Suprapubic skin (tissue), 4 donors: ENCODE measurements at regions not wholly inside any gene's neighbourhood (a gene's known extent, or its start where the extent isn't known, plus 50 kb on each side); places are given as distances from the start of the nearest gene placed in this dataset.

ENCODE experiments used
- DNase-seq, 2 donors: peaks; one replicate each; pipeline ENCODE4 v3.0.0-alpha.2; 2019; ENCODE audit warnings: low spot score in 2 of 2
- H3K27ac ChIP-seq: fragments of 200-600 bp; sonication (generic); one replicate; pipeline ENCODE4 v1.5.1; 2019
- H3K27me3 ChIP-seq: fragments of 200-600 bp; sonication (generic); one replicate; pipeline ENCODE4 v1.5.1; 2019
- H3K36me3 ChIP-seq: fragments of 200-600 bp; sonication (generic); one replicate; pipeline ENCODE4 v1.5.1; 2019
- H3K4me1 ChIP-seq: fragments of 200-600 bp; sonication (generic); one replicate; pipeline ENCODE4 v1.5.1; 2019
- H3K4me3 ChIP-seq: fragments of 200-600 bp; sonication (generic); one replicate; pipeline ENCODE4 v1.5.1; 2019; ENCODE audit warnings: mild to moderate bottlenecking
- H3K9me3 ChIP-seq: fragments of 200-600 bp; sonication (generic); one replicate; pipeline ENCODE4 v1.5.1; 2019
- CTCF ChIP-seq, 2 donors: fragments of 200-600 bp in 1 of 2; fragments of 450-650 bp in 1 of 2; sonication (generic) in 1 of 2; IDR thresholded peaks; one replicate each; pipeline ENCODE4 v1.5.1; 2016 to 2019; ENCODE audit warnings: antibody characterized with exemption in 2 of 2, mild to moderate bottlenecking in 1 of 2, moderate library complexity in 1 of 2
- EP300 ChIP-seq: sonication (generic); formaldehyde crosslinking; IDR thresholded peaks from one replicate; pipeline ENCODE4 v1.6.1; 2017; ENCODE audit warnings: antibody characterized with exemption
- POLR2A ChIP-seq, 2 donors: fragments of 450-650 bp; IDR thresholded peaks; one replicate each; pipeline ENCODE4 v1.6.1; 2017; ENCODE audit warnings: antibody characterized with exemption in 2 of 2, mild to moderate bottlenecking in 2 of 2, moderate library complexity in 2 of 2
- POLR2AphosphoS5 ChIP-seq, 3 donors: sonication (generic); formaldehyde crosslinking; IDR thresholded peaks; one replicate each; pipeline ENCODE4 v1.6.1; 2017; ENCODE audit warnings: antibody characterized with exemption in 3 of 3
- WGBS: methylation state at CpG from one replicate; pipeline ENCODE4 v1.1.5; 2018; 5-methylcytosine and 5-hydroxymethylcytosine counted together

GRCh38 chr2:217707131-217707611, 295.6 kb downstream of the TNS1 start:
- DNase-seq: peak in 1 of 2 donors; percentile 76
- H3K4me3 ChIP-seq: no peak overlapping the region

GRCh38 chr2:217706513-217706912, 296.3 kb downstream of the TNS1 start:
- WGBS: 45% methylated on average over 2 of the region's 2 CpGs
- DNase-seq: no peak

More at GRCh38 chr2:217707131-217707611, 295.6 kb downstream of the TNS1 start:
- WGBS: 21% methylated on average over 4 of the region's 4 CpGs
- no peaks in the 10 kb centered on the region for H3K36me3 ChIP-seq
- no peaks in the 10 kb centered on the region for H3K27me3 ChIP-seq
- H3K4me1 ChIP-seq: peaks cover 64% of the 10 kb centered on the region
- TF ChIP-seq CTCF (IDR thresholded peaks at IDR 0.05) (no peak), EP300 (no peak), POLR2AphosphoS5 (IDR thresholded peaks at IDR 0.05) (peak; percentile 45 to 72 (median 64)), POLR2A (IDR thresholded peaks at IDR 0.05) (no peak)
- H3K27ac ChIP-seq: peak overlapping the region; percentile 86
- no peaks in the 10 kb centered on the region for H3K9me3 ChIP-seq

GRCh38 chr2:217706095-217706494, 296.7 kb downstream of the TNS1 start:
- Histone ChIP-seq H3K27ac (peak overlapping the region; percentile 86), H3K36me3 (no peaks in the 10 kb centered on the region), H3K4me3 (no peak overlapping the region), H3K9me3 (no peaks in the 10 kb centered on the region), H3K27me3 (no peaks in the 10 kb centered on the region), H3K4me1 (peaks cover 62% of the 10 kb centered on the region)
- TF ChIP-seq EP300: no peak
- TF ChIP-seq CTCF (IDR thresholded peaks at IDR 0.05): no peak
- TF ChIP-seq POLR2A (IDR thresholded peaks at IDR 0.05): no peak
- no peak for TF ChIP-seq POLR2AphosphoS5 (IDR thresholded peaks at IDR 0.05)
- WGBS: 94% methylated on average over 1 of the region's 1 CpG
- DNase-seq: no peak

More at GRCh38 chr2:217706513-217706912, 296.3 kb downstream of the TNS1 start:
- H3K27me3 ChIP-seq: no peaks in the 10 kb centered on the region
- H3K9me3 ChIP-seq: no peaks in the 10 kb centered on the region
- H3K27ac ChIP-seq: peak overlapping the region; percentile 86
- no peaks in the 10 kb centered on the region for H3K36me3 ChIP-seq
- peaks cover 64% of the 10 kb centered on the region for H3K4me1 ChIP-seq
- TF ChIP-seq EP300 (no peak), CTCF (IDR thresholded peaks at IDR 0.05) (no peak), POLR2A (IDR thresholded peaks at IDR 0.05) (no peak), POLR2AphosphoS5 (IDR thresholded peaks at IDR 0.05) (no peak)
- no peak overlapping the region for H3K4me3 ChIP-seq

GRCh38 chr2:217705461-217705860, 297.3 kb downstream of the TNS1 start:
- Histone ChIP-seq H3K9me3 (no peaks in the 10 kb centered on the region), H3K27ac (peak overlapping the region; percentile 86), H3K36me3 (no peaks in the 10 kb centered on the region), H3K4me3 (no peak overlapping the region), H3K27me3 (no peaks in the 10 kb centered on the region), H3K4me1 (peaks cover 55% of the 10 kb centered on the region)
- TF ChIP-seq POLR2A (IDR thresholded peaks at IDR 0.05): no peak
- no peak for TF ChIP-seq POLR2AphosphoS5 (IDR thresholded peaks at IDR 0.05)
- TF ChIP-seq CTCF (IDR thresholded peaks at IDR 0.05): no peak
- no peak for TF ChIP-seq EP300
- no peak for DNase-seq
- 65% methylated on average over 3 of the region's 3 CpGs for WGBS

GRCh38 chr2:217703999-217704398, 298.8 kb downstream of the TNS1 start:
- Histone ChIP-seq H3K4me3 (no peak overlapping the region), H3K4me1 (peaks cover 41% of the 10 kb centered on the region), H3K9me3 (no peaks in the 10 kb centered on the region), H3K36me3 (no peaks in the 10 kb centered on the region), H3K27me3 (no peaks in the 10 kb centered on the region), H3K27ac (peak overlapping the region; percentile 64)
- DNase-seq: no peak
- peak in 2 of 3 donors; percentile 13 to 61 for TF ChIP-seq POLR2AphosphoS5 (IDR thresholded peaks at IDR 0.05)
- no peak for TF ChIP-seq POLR2A (IDR thresholded peaks at IDR 0.05)
- TF ChIP-seq EP300: no peak
- no peak for TF ChIP-seq CTCF (IDR thresholded peaks at IDR 0.05)
- WGBS: 74% methylated on average over 5 of the region's 5 CpGs
